ENCODE measurements at regions not wholly inside any gene's neighbourhood (a gene's known extent, or its start where the extent isn't known, plus 50 kb on each side); places are given as distances from the start of the nearest gene placed in this dataset.

DNA sequence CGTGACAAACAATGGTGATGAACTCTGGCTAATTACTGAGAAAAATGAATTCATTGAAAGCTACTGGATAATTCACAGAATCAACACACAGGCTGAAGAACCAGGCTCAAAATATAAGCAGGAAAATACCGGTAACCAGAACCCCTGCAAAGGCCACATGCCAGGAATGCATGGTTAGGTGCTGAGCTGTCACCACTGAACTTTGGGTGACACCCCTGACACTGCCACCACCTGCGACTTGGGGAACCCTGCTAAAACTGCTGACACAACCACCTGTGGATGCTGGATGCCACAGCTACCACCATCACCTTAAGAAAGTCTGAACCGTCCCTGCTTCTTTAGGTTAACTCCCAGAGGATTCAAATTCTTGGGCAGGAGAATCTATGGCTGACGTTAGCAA lies 72.0 kb upstream of the NR4A3 start:
- intact Hi-C loops (cut with DNase I): no loop called here
- no peak overlapping the region for H3K27ac ChIP-seq (ENCODE audit: low read depth in 2 of 2, low read length in 2 of 2)
- H3K4me3 ChIP-seq (ENCODE audit: low read length in 3 of 3): no peak overlapping the region
- DNase-seq: no peak
- no peaks in the 10 kb centered on the region for H3K27me3 ChIP-seq (ENCODE audit: control insufficient read depth, insufficient read depth, low read length)
- no peak overlapping the region for H3K9ac ChIP-seq (ENCODE audit: low read length in 3 of 3)
- H3K36me3 ChIP-seq (ENCODE audit: control insufficient read depth in 2 of 3, insufficient read depth in 3 of 3, low read length in 3 of 3): no peaks in the 10 kb centered on the region
- H3K9me3 ChIP-seq (ENCODE audit: control insufficient read depth in 2 of 3, insufficient read depth in 1 of 3, low read length in 3 of 3): no peaks in the 10 kb centered on the region
- H3K4me1 ChIP-seq (ENCODE audit: control insufficient read depth in 2 of 3, insufficient read depth in 2 of 3, low read depth in 1 of 3, low read length in 3 of 3): no peaks in the 10 kb centered on the region
- no peak for FAIRE-seq
- TF ChIP-seq, protein P1, sequence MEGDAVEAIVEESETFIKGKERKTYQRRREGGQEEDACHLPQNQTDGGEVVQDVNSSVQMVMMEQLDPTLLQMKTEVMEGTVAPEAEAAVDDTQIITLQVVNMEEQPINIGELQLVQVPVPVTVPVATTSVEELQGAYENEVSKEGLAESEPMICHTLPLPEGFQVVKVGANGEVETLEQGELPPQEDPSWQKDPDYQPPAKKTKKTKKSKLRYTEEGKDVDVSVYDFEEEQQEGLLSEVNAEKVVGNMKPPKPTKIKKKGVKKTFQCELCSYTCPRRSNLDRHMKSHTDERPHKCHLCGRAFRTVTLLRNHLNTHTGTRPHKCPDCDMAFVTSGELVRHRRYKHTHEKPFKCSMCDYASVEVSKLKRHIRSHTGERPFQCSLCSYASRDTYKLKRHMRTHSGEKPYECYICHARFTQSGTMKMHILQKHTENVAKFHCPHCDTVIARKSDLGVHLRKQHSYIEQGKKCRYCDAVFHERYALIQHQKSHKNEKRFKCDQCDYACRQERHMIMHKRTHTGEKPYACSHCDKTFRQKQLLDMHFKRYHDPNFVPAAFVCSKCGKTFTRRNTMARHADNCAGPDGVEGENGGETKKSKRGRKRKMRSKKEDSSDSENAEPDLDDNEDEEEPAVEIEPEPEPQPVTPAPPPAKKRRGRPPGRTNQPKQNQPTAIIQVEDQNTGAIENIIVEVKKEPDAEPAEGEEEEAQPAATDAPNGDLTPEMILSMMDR (IDR thresholded peaks at IDR 0.05; ENCODE audit: borderline replicate concordance, extremely low read depth, insufficient read depth): no peak

DNA sequence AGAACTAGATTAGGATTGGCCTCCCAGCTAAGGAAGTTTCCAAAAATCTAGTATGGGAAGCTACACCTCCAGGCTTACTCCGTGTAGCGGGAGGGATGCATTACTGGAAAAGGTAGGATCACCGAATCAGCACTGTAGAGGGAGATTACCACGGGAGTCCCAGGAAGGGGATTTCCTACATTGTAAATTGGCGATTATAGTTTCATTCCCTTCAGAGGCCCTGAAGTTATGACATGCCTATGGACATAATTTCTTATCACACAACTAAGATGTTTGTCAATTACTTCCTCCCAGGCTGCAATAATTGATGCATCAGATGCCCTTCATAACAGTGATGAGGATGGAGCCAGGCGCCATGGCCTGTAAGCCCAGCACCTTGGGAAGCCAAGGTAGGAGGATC lies 71.2 kb upstream of the NR4A3 start:
- Histone ChIP-seq H3K4me3 (ENCODE audit: low read length in 3 of 3) (no peak overlapping the region), H3K9ac (ENCODE audit: low read length in 3 of 3) (no peak overlapping the region), H3K27me3 (ENCODE audit: control insufficient read depth, insufficient read depth, low read length) (no peaks in the 10 kb centered on the region), H3K4me1 (ENCODE audit: control insufficient read depth in 2 of 3, insufficient read depth in 2 of 3, low read depth in 1 of 3, low read length in 3 of 3) (no peaks in the 10 kb centered on the region), H3K36me3 (ENCODE audit: control insufficient read depth in 2 of 3, insufficient read depth in 3 of 3, low read length in 3 of 3) (no peaks in the 10 kb centered on the region), H3K27ac (ENCODE audit: low read depth in 2 of 2, low read length in 2 of 2) (no peak overlapping the region), H3K9me3 (ENCODE audit: control insufficient read depth in 2 of 3, insufficient read depth in 1 of 3, low read length in 3 of 3) (no peaks in the 10 kb centered on the region)
- intact Hi-C loops (cut with DNase I): no loop called here
- DNase-seq: no peak
- TF ChIP-seq, protein P1 (IDR thresholded peaks at IDR 0.05; ENCODE audit: borderline replicate concordance, extremely low read depth, insufficient read depth): no peak
- no peak for FAIRE-seq

DNA sequence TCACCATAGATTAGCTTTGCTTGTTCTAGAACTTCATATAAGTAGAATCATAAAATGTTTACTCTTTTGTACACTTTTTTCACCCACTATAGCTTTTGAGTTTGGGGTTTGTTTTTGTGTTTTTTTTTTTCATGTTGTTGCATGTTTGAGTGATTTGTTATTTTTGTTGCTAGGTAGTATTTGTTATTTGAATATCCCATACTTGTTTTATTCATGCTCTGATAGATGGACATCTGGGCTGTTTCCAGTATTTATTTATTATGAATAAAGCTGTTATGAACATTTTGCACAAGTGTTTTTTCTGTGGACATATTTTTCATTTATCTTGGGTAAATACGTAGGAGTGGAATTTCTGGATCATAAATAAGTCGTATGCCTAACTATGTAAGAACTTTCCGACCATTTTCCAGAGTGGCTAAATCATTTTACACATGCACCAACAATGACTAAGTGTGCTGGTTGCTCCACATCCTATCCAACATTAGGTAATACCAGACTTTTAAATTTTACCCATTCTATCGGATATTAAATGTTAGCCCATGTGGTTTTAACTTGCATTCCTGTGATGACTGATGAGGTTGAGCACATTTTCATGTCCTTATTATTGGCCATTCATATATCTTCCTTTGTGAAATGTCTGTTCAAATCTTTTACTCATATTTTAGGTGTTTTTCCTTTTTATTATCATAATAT lies 69.1 kb upstream of the NR4A3 start:
- Histone ChIP-seq H3K4me3 (ENCODE audit: low read length in 3 of 3) (no peak overlapping the region), H3K27ac (ENCODE audit: low read depth in 2 of 2, low read length in 2 of 2) (no peak overlapping the region), H3K9me3 (ENCODE audit: control insufficient read depth in 2 of 3, insufficient read depth in 1 of 3, low read length in 3 of 3) (no peaks in the 10 kb centered on the region), H3K27me3 (ENCODE audit: control insufficient read depth, insufficient read depth, low read length) (no peaks in the 10 kb centered on the region), H3K4me1 (ENCODE audit: control insufficient read depth in 2 of 3, insufficient read depth in 2 of 3, low read depth in 1 of 3, low read length in 3 of 3) (no peaks in the 10 kb centered on the region), H3K9ac (ENCODE audit: low read length in 3 of 3) (no peak overlapping the region), H3K36me3 (ENCODE audit: control insufficient read depth in 2 of 3, insufficient read depth in 3 of 3, low read length in 3 of 3) (no peaks in the 10 kb centered on the region)
- DNase-seq: no peak
- no peak for FAIRE-seq
- TF ChIP-seq, protein P1 (IDR thresholded peaks at IDR 0.05; ENCODE audit: borderline replicate concordance, extremely low read depth, insufficient read depth): no peak
- intact Hi-C loops (cut with DNase I): no loop called here

DNA sequence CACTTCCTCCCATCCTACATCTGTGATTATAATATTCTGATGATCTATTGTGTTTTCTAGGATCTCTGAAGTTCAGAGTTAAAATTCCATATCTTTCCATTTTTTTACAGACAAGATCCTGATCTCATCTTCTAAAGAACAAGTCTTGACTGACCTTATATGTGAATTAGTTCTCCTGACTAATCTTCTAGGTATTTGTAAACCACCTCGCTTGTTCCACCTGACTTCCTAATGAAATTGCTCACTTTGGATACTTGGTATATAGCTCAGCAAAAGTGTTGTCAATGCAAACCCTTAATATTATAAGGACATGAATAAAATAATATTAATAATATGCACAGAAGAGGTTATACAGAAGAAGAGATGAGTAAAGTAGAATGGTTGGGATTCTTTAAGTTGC lies 68.2 kb upstream of the NR4A3 start:
- TF ChIP-seq, protein P1 (IDR thresholded peaks at IDR 0.05; ENCODE audit: borderline replicate concordance, extremely low read depth, insufficient read depth): no peak
- Histone ChIP-seq H3K27me3 (ENCODE audit: control insufficient read depth, insufficient read depth, low read length) (no peaks in the 10 kb centered on the region), H3K36me3 (ENCODE audit: control insufficient read depth in 2 of 3, insufficient read depth in 3 of 3, low read length in 3 of 3) (no peaks in the 10 kb centered on the region), H3K9ac (ENCODE audit: low read length in 3 of 3) (no peak overlapping the region), H3K9me3 (ENCODE audit: control insufficient read depth in 2 of 3, insufficient read depth in 1 of 3, low read length in 3 of 3) (no peaks in the 10 kb centered on the region), H3K27ac (ENCODE audit: low read depth in 2 of 2, low read length in 2 of 2) (no peak overlapping the region), H3K4me3 (ENCODE audit: low read length in 3 of 3) (no peak overlapping the region), H3K4me1 (ENCODE audit: control insufficient read depth in 2 of 3, insufficient read depth in 2 of 3, low read depth in 1 of 3, low read length in 3 of 3) (no peaks in the 10 kb centered on the region)
- FAIRE-seq: no peak
- intact Hi-C loops (cut with DNase I): no loop called here
- DNase-seq: no peak

Data from kidney (tissue), 13 donors.